Activated naive CD4-positive, alpha-beta T cell treated with anti-CD3 and anti-CD28 coated beads, Interleukin-2, amount 50 U/mL, for 24 hours (primary cell): ENCODE measurements at regions not wholly inside any gene's neighbourhood (a gene's known extent, or its start where the extent isn't known, plus 50 kb on each side); places are given as distances from the start of the nearest gene placed in this dataset.

Source experiments
- H3K27ac Mint-ChIP-seq: one replicate; pipeline ENCODE4 v1.8.0; 2021; ENCODE audit warnings: mild to moderate bottlenecking, mixed read lengths
- H3K27me3 Mint-ChIP-seq: one replicate; pipeline ENCODE4 v1.8.0; 2021; ENCODE audit warnings: mixed read lengths
- H3K36me3 Mint-ChIP-seq: one replicate; pipeline ENCODE4 v1.8.0; 2021; ENCODE audit warnings: mixed read lengths
- H3K4me1 Mint-ChIP-seq: one replicate; pipeline ENCODE4 v1.8.0; 2021; ENCODE audit warnings: mixed read lengths
- H3K4me3 Mint-ChIP-seq: one replicate; pipeline ENCODE4 v1.8.0; 2021; ENCODE audit warnings: mild to moderate bottlenecking, mixed read lengths
- H3K9me3 Mint-ChIP-seq: one replicate; pipeline ENCODE4 v1.8.0; 2021; ENCODE audit warnings: mixed read lengths

DNA sequence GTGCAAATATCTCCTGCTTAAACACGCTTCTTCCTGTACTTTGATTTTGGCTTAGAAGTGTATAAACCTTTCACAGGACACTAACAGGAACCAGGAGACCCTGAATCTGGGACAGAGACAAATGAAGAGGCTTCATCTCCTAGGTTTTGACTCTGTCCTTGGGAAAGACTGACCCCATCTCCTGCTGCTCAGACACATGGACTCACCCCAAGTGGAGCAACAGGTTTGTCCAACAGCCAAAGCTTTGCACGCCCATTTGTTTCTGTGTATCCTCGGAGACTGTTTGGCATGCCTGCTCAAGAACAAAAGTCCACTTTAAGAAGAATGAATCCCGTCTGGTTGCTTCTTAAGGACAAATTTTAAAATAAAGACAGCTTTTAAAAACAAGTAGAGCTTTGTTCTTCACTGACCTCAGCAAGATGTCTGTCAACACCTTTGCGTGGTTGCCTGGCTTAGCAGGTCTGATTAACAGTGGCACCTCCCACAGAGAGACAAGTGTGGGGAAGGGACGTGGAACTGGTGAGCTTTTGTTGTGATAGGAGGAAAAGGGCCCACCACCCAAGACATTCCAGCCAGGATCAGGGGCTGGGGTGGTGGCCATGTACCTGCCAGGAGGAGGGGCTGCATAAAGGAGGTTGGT, 202.6 kb downstream of the SOD2 start:
- H3K4me1 Mint-ChIP-seq: no peaks in the 10 kb centered on the region
- no peak overlapping the region for H3K27ac Mint-ChIP-seq
- H3K27me3 Mint-ChIP-seq: peaks cover 14% of the 10 kb centered on the region
- no peaks in the 10 kb centered on the region for H3K9me3 Mint-ChIP-seq
- H3K36me3 Mint-ChIP-seq: no peaks in the 10 kb centered on the region
- no peak overlapping the region for H3K4me3 Mint-ChIP-seq

DNA sequence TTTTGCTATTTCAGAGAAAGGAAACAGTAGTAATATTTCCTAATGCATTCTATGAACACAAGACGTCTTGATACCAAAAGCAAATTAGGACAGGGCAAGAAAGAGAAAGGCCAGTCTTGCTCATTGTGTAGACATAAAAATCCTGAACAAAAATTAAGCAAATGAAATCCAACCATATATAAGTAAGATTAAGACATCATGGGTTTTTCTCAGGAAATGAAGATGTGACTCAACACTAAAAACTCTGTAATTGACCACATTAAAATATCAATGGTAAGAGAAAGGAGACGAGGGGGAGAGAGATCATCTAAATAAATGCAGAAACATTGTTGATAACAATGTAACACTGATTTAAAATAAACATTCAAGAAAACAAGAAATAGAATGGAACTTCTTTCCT, 205.4 kb downstream of the SOD2 start:
- no peak overlapping the region for H3K27ac Mint-ChIP-seq
- peaks cover 17% of the 10 kb centered on the region for H3K27me3 Mint-ChIP-seq
- no peaks in the 10 kb centered on the region for H3K4me1 Mint-ChIP-seq
- H3K9me3 Mint-ChIP-seq: no peaks in the 10 kb centered on the region
- no peaks in the 10 kb centered on the region for H3K36me3 Mint-ChIP-seq
- H3K4me3 Mint-ChIP-seq: no peak overlapping the region

DNA sequence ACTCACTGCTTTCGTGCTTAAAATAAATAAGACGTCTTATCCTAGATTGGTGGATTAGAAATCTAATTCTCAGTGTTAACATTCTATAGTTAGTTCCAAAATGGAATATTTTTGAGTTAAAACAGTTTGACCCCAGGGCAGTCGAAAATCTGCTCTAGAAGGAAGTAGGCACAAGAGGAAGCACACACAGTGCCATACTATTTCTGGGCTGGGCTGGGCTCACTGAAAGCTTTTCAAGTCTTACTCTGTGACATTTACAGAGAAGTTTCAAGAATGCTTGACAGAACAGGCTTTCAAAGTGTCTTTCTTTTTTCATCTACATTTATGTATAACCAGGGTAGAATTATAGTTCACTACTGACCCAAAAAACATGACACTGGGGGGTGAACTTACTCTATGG, 209.8 kb downstream of the SOD2 start:
- no peaks in the 10 kb centered on the region for H3K9me3 Mint-ChIP-seq
- H3K27me3 Mint-ChIP-seq: peaks cover 19% of the 10 kb centered on the region
- no peak overlapping the region for H3K27ac Mint-ChIP-seq
- H3K36me3 Mint-ChIP-seq: no peaks in the 10 kb centered on the region
- H3K4me1 Mint-ChIP-seq: no peaks in the 10 kb centered on the region
- no peak overlapping the region for H3K4me3 Mint-ChIP-seq

DNA sequence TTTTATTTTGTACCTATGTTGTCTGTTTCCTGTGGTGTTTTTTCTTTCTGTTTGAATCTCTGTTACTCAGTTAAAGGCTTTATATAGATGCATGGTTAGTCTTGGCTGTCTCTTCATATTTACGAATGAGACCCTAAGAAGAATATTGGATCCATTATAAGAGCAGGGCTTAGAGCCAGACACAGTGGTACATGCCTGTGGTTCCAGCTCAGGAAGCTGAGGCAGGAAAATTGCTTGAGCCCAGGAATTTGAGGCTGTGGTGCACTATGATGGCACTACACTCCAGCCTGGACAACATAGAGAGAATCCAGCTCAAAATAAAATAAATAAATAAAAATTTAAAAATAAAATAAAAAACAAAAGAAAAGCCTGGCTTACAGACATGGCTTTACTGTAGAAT, 211.1 kb downstream of the SOD2 start:
- Mint-ChIP-seq H3K27me3 (peaks cover 20% of the 10 kb centered on the region), H3K27ac (no peak overlapping the region), H3K4me1 (no peaks in the 10 kb centered on the region)

DNA sequence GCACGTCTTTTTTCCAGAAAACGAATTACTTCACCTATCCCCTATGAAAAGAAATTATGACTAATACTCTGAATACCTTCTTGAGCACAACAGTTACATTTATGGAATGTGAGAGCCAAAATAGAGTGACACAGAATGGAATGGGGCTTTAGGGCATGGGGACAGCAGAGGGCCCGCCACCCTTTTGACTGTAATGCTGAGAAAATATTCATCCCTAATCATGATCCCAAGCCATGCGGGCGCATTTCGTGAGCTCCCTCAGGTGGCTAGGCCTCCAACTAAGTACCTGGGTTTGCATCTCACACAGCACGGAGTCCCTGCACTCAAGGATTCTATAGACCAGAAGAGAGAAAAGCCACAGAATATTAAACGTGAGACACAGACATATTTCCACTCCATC, 212.6 kb downstream of the SOD2 start:
- H3K9me3 Mint-ChIP-seq: no peaks in the 10 kb centered on the region
- no peaks in the 10 kb centered on the region for H3K4me1 Mint-ChIP-seq
- H3K4me3 Mint-ChIP-seq: no peak overlapping the region
- H3K36me3 Mint-ChIP-seq: no peaks in the 10 kb centered on the region
- H3K27me3 Mint-ChIP-seq: peaks cover 20% of the 10 kb centered on the region
- no peak overlapping the region for H3K27ac Mint-ChIP-seq

More for the DNA sequence above, 211.1 kb downstream of the SOD2 start:
- Mint-ChIP-seq H3K36me3 (no peaks in the 10 kb centered on the region), H3K4me3 (no peak overlapping the region), H3K9me3 (no peaks in the 10 kb centered on the region)

DNA sequence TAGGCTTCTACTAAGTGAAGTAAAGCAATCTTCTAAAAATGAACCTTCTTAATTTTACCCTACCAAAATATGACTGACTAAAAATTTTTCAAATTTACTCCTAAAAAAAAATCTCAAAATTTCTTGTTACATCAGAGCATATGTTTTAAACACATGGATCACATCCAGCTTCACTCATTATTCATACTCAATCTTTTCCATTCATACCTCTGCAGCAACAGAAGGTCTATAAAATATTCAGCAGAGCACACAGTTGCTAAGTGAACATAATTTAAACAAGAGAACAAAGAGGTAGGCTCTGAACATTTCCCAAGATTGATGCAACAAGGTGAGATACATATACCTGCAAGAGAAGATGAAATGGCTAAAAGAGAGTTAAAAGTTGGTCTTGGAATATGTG, 213.9 kb downstream of the SOD2 start:
- Mint-ChIP-seq H3K4me3 (no peak overlapping the region), H3K27me3 (peaks cover 17% of the 10 kb centered on the region), H3K27ac (no peak overlapping the region), H3K9me3 (no peaks in the 10 kb centered on the region), H3K36me3 (no peaks in the 10 kb centered on the region), H3K4me1 (no peaks in the 10 kb centered on the region)

DNA sequence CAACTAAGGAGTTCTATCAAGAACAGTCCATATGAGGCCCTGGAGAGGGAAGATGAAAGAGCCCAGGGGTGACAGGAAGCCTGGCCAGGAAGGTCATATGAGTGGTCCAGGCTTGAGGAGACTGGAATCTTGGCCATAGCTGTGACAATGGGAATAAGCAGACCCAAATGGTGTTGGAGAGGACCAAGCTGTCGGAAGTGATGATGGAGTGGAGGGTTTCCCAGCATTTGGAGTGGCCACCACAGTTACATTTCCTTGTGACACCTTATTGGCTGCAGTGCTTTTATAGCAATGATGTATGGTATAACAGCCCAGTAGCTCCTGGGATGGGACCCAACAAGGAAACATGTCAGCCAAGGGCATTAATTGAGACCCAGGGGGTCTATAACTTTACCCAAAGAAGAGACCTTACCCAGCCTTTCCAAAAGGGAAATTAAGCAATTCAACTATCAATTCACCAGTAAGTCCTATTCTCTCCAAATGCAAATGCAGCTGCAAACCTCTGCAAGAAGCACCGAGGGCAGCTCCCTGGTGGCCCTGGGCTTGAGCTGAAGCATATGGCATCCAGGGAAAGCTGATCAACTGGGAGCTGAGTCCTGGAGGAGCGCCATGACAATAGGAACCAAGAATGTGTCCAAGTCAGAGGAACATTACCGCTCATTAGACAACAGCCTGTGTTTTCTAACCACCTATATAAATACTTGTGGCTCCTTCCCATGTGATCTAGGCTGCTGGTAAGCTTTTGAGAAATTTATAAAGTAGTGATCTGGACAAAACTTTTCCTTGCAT, 219.4 kb downstream of the SOD2 start:
- Mint-ChIP-seq H3K27me3 (peaks cover 9% of the 10 kb centered on the region), H3K27ac (no peak overlapping the region), H3K4me3 (no peak overlapping the region), H3K4me1 (no peaks in the 10 kb centered on the region), H3K9me3 (no peaks in the 10 kb centered on the region), H3K36me3 (no peaks in the 10 kb centered on the region)

DNA sequence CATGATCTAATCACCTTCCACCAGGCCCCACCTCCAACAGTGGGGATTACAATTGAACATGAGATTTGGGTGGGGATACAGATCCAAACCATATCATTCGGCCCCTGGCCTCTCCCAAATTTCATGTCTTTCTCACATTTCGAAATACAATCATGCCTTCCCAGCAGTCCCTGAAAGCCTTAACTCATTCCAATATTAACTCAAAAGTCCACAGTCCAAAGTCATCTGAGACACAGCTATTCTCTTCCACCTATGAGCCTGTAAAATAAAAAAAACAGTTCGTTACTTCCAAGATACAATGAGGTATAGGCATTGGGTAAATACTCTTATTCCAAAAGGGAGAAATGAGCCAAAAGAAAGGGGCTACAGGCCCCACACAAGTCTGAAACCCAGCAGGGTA, 222.6 kb downstream of the SOD2 start:
- Mint-ChIP-seq H3K9me3 (no peaks in the 10 kb centered on the region), H3K4me1 (peaks cover 6% of the 10 kb centered on the region), H3K27ac (no peak overlapping the region), H3K4me3 (no peak overlapping the region), H3K27me3 (peaks cover 8% of the 10 kb centered on the region), H3K36me3 (no peaks in the 10 kb centered on the region)

DNA sequence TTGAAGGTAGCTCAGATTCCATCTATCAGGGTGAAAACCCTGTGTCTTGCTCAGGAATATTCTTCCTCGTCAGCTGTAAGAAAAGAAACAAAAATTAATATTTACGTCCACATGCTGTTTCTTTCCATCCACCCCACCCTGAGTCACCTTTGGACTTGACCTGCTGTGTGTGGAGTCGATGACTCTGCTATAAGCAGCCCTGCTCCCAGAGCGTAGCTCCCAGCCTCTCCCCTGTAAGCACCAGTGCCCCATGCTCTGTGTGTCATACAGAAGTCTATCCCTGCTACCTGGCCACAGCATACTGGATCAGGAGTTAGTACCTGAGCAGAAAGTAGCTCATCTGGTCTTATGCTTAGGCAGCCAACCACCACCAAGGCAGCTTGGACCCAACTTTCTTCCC, 223.6 kb downstream of the SOD2 start:
- no peaks in the 10 kb centered on the region for H3K9me3 Mint-ChIP-seq
- no peak overlapping the region for H3K4me3 Mint-ChIP-seq
- peaks cover 8% of the 10 kb centered on the region for H3K27me3 Mint-ChIP-seq
- H3K36me3 Mint-ChIP-seq: no peaks in the 10 kb centered on the region
- no peak overlapping the region for H3K27ac Mint-ChIP-seq
- H3K4me1 Mint-ChIP-seq: peaks cover 6% of the 10 kb centered on the region

DNA sequence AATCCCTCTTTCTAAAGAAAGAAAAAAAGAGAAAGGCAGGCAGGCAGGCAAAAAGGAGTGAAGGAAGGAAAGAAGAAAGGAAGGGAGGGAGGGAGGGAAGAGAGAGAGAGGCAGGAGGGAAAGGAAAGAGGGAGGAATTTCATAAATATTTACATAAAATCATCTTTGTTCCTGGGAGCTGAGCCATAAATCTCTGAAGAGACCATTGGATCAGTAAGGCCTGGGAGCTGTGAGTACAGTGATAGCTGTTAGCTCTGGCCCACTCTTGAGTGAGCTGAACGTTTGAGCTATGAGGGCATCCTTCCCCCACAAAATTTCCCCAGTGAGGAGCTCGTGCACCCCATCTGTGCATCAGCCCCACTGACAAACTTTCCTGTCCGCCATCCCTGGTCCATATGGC, 224.0 kb downstream of the SOD2 start:
- H3K36me3 Mint-ChIP-seq: no peaks in the 10 kb centered on the region
- H3K4me1 Mint-ChIP-seq: peaks cover 6% of the 10 kb centered on the region
- no peak overlapping the region for H3K4me3 Mint-ChIP-seq
- H3K27me3 Mint-ChIP-seq: peaks cover 8% of the 10 kb centered on the region
- no peak overlapping the region for H3K27ac Mint-ChIP-seq
- H3K9me3 Mint-ChIP-seq: no peaks in the 10 kb centered on the region

DNA sequence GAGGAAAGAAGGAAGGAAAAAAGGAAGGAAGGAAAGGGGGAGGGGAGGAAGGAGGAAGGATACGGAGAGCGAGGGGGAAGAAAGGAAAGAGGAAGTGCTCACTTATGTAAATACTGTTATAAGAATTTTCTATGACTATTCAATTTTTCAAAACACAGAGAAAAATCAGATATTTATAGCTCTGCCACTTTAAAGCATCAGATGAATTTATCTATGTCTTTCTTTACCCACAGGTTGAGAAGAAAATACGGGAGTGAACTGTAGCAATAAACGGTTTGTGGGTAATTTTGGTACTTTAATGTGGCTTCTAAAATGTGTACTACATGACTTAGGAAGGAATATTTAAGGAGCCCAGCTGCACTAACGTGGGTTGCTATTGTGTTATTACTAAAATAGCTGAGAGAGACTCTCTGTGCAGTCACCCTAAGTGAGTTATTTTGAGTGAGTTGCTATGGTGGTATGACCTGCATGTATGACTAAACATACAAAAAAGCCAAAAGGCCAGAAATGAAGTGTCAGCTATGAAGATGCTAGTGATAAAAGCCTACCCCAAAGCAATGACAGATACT, 225.5 kb downstream of the SOD2 start:
- H3K27ac Mint-ChIP-seq: no peak overlapping the region
- peaks cover 12% of the 10 kb centered on the region for H3K27me3 Mint-ChIP-seq
- no peaks in the 10 kb centered on the region for H3K9me3 Mint-ChIP-seq
- H3K4me1 Mint-ChIP-seq: peaks cover 6% of the 10 kb centered on the region
- H3K36me3 Mint-ChIP-seq: no peaks in the 10 kb centered on the region
- H3K4me3 Mint-ChIP-seq: no peak overlapping the region

DNA sequence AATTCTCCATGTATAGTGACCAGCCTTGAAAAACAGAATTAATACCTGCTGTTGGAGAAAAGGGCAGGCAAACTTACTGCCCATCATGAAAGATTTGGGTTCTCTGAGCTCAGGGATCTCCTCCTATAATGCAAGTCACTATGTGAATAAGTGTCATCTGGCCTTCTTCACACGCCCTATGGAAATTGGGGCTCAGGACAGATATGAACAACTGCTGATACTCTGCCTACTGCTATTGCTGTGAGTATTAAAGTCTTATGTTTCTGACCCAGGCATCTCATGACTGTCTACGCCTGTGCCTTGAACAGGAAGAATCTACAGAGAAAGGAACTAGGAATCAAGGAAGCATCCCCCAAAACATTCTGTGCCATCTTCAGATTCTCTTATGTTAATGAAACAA, 226.1 kb downstream of the SOD2 start:
- Mint-ChIP-seq H3K4me1 (peaks cover 6% of the 10 kb centered on the region), H3K27me3 (peaks cover 9% of the 10 kb centered on the region), H3K36me3 (no peaks in the 10 kb centered on the region), H3K9me3 (no peaks in the 10 kb centered on the region), H3K4me3 (no peak overlapping the region), H3K27ac (no peak overlapping the region)

DNA sequence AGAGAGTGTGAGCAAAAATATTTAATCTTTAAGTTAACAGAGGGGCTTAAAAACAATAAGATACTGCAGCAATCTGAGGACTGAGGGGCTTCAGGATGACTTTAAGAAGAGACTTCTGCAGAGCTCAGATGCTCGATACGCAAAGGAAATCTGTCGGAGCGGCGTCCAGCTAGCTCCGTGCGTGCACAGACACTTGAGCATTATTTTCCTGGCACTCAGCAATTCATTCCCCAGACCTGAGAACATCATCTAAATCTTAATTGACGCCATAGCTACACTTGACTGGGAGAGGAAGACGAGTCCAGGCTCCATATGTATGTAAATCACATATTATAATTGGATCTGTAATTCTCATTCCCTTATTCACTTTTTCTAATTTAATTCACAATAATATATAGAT, 228.2 kb downstream of the SOD2 start:
- Mint-ChIP-seq H3K36me3 (no peaks in the 10 kb centered on the region), H3K9me3 (no peaks in the 10 kb centered on the region), H3K27me3 (peaks cover 8% of the 10 kb centered on the region), H3K4me1 (peaks cover 6% of the 10 kb centered on the region), H3K27ac (no peak overlapping the region), H3K4me3 (no peak overlapping the region)

DNA sequence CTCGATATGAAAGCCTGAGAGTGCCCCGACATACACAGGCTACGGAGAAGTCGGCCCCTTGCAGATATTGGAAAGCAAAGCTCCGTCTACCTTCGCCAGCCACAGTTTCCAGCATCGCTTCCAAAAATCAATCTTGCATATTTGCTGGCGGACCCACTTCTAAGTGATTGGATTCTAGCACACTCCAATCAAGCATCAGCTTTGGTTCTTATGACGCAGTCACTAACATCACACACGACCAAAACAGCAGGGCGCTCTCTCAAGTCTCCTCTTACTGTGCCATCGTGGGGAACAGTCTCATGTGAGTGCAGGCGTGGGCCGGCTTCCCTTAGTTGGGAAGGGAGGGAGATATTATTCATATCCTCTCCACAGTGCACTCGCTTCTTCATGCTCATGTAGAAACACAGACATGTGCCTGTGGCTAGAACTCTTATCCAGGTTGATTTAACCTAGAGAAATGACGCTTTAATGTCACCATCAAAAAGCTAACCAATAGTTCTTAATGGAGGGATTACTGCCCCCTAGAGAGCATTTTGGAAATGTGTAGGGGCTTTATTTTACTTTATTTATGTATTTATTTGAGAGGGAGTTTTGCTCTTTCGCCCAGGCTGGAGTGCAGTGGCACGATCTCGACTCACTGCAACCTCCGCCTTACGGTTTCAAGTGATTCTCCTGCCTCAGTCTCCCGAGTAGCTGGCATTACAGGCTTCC, 229.8 kb downstream of the SOD2 start:
- Mint-ChIP-seq H3K4me1 (peaks cover 6% of the 10 kb centered on the region), H3K4me3 (no peak overlapping the region), H3K27me3 (peaks cover 8% of the 10 kb centered on the region), H3K9me3 (no peaks in the 10 kb centered on the region), H3K27ac (no peak overlapping the region), H3K36me3 (no peaks in the 10 kb centered on the region)

DNA sequence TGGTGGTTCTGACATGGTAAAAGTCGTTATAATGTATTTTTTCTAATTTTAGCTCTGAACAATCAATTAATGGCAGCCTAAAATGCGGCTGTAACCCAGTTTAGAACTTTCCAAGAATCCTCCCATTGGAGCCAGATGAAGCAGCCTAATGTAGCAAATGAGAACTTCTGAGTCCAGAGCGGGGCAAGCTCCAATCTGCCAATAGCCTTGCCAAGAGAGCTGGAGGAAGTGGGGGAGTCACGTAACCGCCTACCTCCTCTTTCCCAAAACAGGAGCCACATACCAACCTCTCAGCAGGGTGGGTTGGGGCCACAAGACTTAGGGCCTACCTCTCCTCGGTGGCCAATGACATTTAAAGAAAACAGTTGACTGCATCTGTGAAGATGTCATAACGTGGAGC, 230.6 kb downstream of the SOD2 start:
- Mint-ChIP-seq H3K9me3 (no peaks in the 10 kb centered on the region), H3K36me3 (no peaks in the 10 kb centered on the region), H3K4me3 (no peak overlapping the region), H3K4me1 (peaks cover 5% of the 10 kb centered on the region), H3K27ac (no peak overlapping the region), H3K27me3 (peaks cover 8% of the 10 kb centered on the region)

DNA sequence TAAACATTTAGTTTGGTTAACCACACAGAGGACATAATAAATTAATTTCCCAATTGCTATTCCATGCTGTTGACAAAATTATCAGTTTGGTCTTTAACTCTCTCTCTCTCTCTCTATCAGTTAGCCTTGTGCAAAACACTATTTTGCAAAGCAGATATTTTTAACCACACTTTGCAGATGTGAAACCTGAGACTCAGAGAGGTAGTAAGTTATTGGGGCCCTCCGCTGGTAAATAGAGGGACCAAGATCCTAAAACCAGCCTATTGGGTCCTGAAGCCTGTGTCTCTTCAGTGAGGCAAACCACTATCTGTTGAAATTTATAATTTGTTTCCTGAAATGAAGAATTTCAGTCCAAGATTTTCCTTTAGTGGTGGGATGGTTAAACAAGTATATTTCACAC, 231.0 kb downstream of the SOD2 start:
- H3K27me3 Mint-ChIP-seq: peaks cover 8% of the 10 kb centered on the region
- no peaks in the 10 kb centered on the region for H3K36me3 Mint-ChIP-seq
- H3K27ac Mint-ChIP-seq: no peak overlapping the region
- H3K9me3 Mint-ChIP-seq: no peaks in the 10 kb centered on the region
- no peak overlapping the region for H3K4me3 Mint-ChIP-seq
- H3K4me1 Mint-ChIP-seq: peaks cover under 1% of the 10 kb centered on the region
